Gastroesophageal sphincter (tissue), 3 donors: ENCODE measurements at regions not wholly inside any gene's neighbourhood (a gene's known extent, or its start where the extent isn't known, plus 50 kb on each side); places are given as distances from the start of the nearest gene placed in this dataset.

ENCODE experiments used
- EP300 ChIP-seq: sonication (generic); formaldehyde crosslinking; IDR thresholded peaks from one replicate; pipeline ENCODE4 v1.6.1; 2017; ENCODE audit warnings: antibody characterized with exemption, mild to moderate bottlenecking
- POLR2A ChIP-seq, 2 donors: fragments of 450-650 bp; IDR thresholded peaks; one replicate each; pipeline ENCODE4 v1.6.1; 2017; ENCODE audit warnings: antibody characterized with exemption in 2 of 2, mild to moderate bottlenecking in 2 of 2, moderate library complexity in 1 of 2
- POLR2AphosphoS5 ChIP-seq: sonication (generic); formaldehyde crosslinking; IDR thresholded peaks from one replicate; pipeline ENCODE4 v1.6.1; 2017; ENCODE audit warnings: antibody characterized with exemption
- TF ChIP-seq, protein P1 (sequence below), 4 experiments: fragments of 200-600 bp in 2 of 4; fragments of 450-650 bp in 2 of 4; sonication (generic) in 1 of 4; IDR thresholded peaks; one replicate each; pipeline ENCODE4 v1.5.1; 2017 to 2019; ENCODE audit warnings: antibody characterized with exemption in 4 of 4, mild to moderate bottlenecking in 2 of 4, moderate library complexity in 2 of 4

DNA sequence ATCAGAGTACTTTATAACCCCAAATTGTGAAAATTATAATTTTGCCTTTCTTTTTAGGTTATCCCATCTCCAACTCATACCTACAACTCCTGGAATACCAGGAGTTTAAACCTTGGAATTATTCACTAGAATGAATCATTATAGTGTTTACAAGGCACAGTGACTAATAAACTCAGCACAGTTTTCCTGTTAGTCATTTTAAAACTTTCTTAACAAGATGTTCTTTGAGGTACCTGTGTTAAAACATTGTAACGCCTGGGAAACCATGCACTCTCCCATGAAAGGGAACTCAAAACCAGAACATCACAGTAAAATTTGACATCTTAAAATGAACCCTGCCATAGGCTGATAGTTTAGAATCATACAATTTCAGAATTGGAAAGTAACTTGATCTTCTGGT is 132.4 kb upstream of the OSTN start:
- TF ChIP-seq, protein P1, sequence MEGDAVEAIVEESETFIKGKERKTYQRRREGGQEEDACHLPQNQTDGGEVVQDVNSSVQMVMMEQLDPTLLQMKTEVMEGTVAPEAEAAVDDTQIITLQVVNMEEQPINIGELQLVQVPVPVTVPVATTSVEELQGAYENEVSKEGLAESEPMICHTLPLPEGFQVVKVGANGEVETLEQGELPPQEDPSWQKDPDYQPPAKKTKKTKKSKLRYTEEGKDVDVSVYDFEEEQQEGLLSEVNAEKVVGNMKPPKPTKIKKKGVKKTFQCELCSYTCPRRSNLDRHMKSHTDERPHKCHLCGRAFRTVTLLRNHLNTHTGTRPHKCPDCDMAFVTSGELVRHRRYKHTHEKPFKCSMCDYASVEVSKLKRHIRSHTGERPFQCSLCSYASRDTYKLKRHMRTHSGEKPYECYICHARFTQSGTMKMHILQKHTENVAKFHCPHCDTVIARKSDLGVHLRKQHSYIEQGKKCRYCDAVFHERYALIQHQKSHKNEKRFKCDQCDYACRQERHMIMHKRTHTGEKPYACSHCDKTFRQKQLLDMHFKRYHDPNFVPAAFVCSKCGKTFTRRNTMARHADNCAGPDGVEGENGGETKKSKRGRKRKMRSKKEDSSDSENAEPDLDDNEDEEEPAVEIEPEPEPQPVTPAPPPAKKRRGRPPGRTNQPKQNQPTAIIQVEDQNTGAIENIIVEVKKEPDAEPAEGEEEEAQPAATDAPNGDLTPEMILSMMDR (IDR thresholded peaks at IDR 0.05), result no peak
- no peak for TF ChIP-seq POLR2A (IDR thresholded peaks at IDR 0.05)
- no peak for TF ChIP-seq EP300
- TF ChIP-seq POLR2AphosphoS5, result no peak
